H1 (cell line): ENCODE measurements at regions not wholly inside any gene's neighbourhood (a gene's known extent, or its start where the extent isn't known, plus 50 kb on each side); places are given as distances from the start of the nearest gene placed in this dataset.

ENCODE experiments used
- CTCF ChIA-PET: fragments of 300-600 bp; sonication (Branson Sonifier 250); formaldehyde crosslinking; loops from one replicate; lab custom pipeline; 2021; ENCODE audit not compliant: partially characterized antibody; lab: Charles Lee
- POLR2A ChIA-PET: fragments of 300-600 bp; sonication (Branson Sonifier 250); formaldehyde crosslinking; loops from one replicate; lab custom pipeline; 2021; ENCODE audit warnings: inconsistent platforms; ENCODE audit not compliant: partially characterized antibody; lab: Charles Lee
- DNase-seq, 2 experiments: peaks; one replicate each; pipeline versions ENCODE4 v3.0.0 to v3.0.0-alpha.2; 2010 to 2022; ENCODE audit warnings: low spot score in 2 of 2, low read depth in 1 of 2, mixed read lengths in 1 of 2
- FAIRE-seq: peaks from 2 replicates; lab custom pipeline; 2011; peaks lifted over from hg19 to GRCh38; lab: Jason Lieb, UNC
- H2AFZ ChIP-seq: 2 replicates; pipeline ENCODE4 v1.8.1; 2012; ENCODE audit warnings: low read length, inconsistent platforms
- H2AK5ac ChIP-seq: 2 replicates; pipeline ENCODE4 v1.6.1; 2013; ENCODE audit warnings: low read depth, low read length
- H2BK120ac ChIP-seq: replicated peaks from 2 replicates; pipeline ENCODE3; 2013; ENCODE audit warnings: low read depth, low read length, inconsistent platforms
- H2BK12ac ChIP-seq: 2 replicates; pipeline ENCODE4 v1.6.1; 2013; ENCODE audit warnings: low read depth, low read length
- H2BK15ac ChIP-seq: 2 replicates; pipeline ENCODE4 v1.6.1; 2013; ENCODE audit warnings: low read length
- H2BK20ac ChIP-seq: 2 replicates; pipeline ENCODE4 v1.6.1; 2013; ENCODE audit warnings: low read length
- H2BK5ac ChIP-seq: 2 replicates; pipeline ENCODE4 v1.6.1; 2013; ENCODE audit warnings: low read depth, low read length
- H3K14ac ChIP-seq: 2 replicates; pipeline ENCODE4 v1.6.1; 2013; ENCODE audit warnings: inconsistent platforms; ENCODE audit not compliant: insufficient read length
- H3K18ac ChIP-seq: 2 replicates; pipeline ENCODE4 v1.6.1; 2013; ENCODE audit warnings: low read length; ENCODE audit errors: extremely low read depth
- H3K23ac ChIP-seq: 2 replicates; pipeline ENCODE4 v1.6.1; 2013; ENCODE audit warnings: inconsistent platforms; ENCODE audit not compliant: insufficient read length
- H3K23me2 ChIP-seq: 2 replicates; pipeline ENCODE4 v1.6.1; 2013; ENCODE audit warnings: low read depth, low read length
- H3K27ac ChIP-seq: 2 replicates; pipeline ENCODE4 v1.6.1; 2011; ENCODE audit warnings: low read depth, low read length, inconsistent platforms
- H3K27me3 ChIP-seq, 4 experiments: replicated peaks in 1 of 4; 1 replicate in 1 of 4; 2 replicates in 3 of 4; pipeline versions ENCODE4 v1.6.1 to v1.8.1; 2011 to 2013; ENCODE audit warnings: low read length in 3 of 4, mild to moderate bottlenecking in 3 of 4, inconsistent platforms in 2 of 4, mixed read lengths in 2 of 4, moderate library complexity in 1 of 4; ENCODE audit not compliant: control insufficient read depth in 3 of 4, insufficient read depth in 3 of 4; ENCODE audit errors: extremely low read depth in 1 of 4
- H3K36me3 ChIP-seq, 4 experiments: 2 replicates each; pipeline versions ENCODE4 v1.6.1 to v1.8.1; 2011 to 2013; ENCODE audit warnings: mild to moderate bottlenecking in 4 of 4, low read length in 3 of 4, moderate library complexity in 2 of 4, control low read depth in 1 of 4, inconsistent platforms in 1 of 4; ENCODE audit not compliant: insufficient read depth in 4 of 4, control insufficient read depth in 2 of 4
- H3K4ac ChIP-seq: replicated peaks from 2 replicates; pipeline ENCODE3; 2013; ENCODE audit warnings: low read length, low read depth, mixed read lengths, inconsistent platforms; ENCODE audit not compliant: insufficient read length
- H3K4me1 ChIP-seq, 4 experiments: replicated peaks in 1 of 4; 1 replicate in 1 of 4; 2 replicates in 3 of 4; pipeline versions ENCODE4 v1.6.1 to v1.8.1; 2011 to 2013; ENCODE audit warnings: low read length in 3 of 4, inconsistent platforms in 2 of 4, mixed read lengths in 1 of 4; ENCODE audit not compliant: insufficient read depth in 4 of 4, control insufficient read depth in 3 of 4
- H3K4me2 ChIP-seq, 2 experiments: 2 replicates each; pipeline versions ENCODE4 v1.6.1 to v1.8.1; 2011 to 2013; ENCODE audit warnings: low read depth in 2 of 2, low read length in 2 of 2, control low read depth in 1 of 2, inconsistent platforms in 1 of 2, mild to moderate bottlenecking in 1 of 2; ENCODE audit not compliant: insufficient read depth in 1 of 2
- H3K4me3 ChIP-seq, 4 experiments: fragments of 200-600, 300-600 bp in 1 of 4; sonication (generic), shearing (Covaris generic), sonication (Bioruptor Twin) in 1 of 4; 2 replicates each; pipeline versions ENCODE4 v1.5.1 to v1.8.1; 2011 to 2016; ENCODE audit warnings: low read length in 4 of 4, low read depth in 3 of 4, control low read depth in 2 of 4, inconsistent platforms in 2 of 4, mild to moderate bottlenecking in 2 of 4, mixed read lengths in 1 of 4, moderate library complexity in 1 of 4; ENCODE audit not compliant: insufficient read depth in 2 of 4; ENCODE audit errors: extremely low read depth in 1 of 4
- H3K56ac ChIP-seq: replicated peaks from 2 replicates; pipeline ENCODE3; 2013; ENCODE audit warnings: low read depth, mild to moderate bottlenecking, mixed read lengths, low read length, inconsistent platforms; ENCODE audit not compliant: insufficient read length
- H3K79me1 ChIP-seq: 2 replicates; pipeline ENCODE4 v1.6.1; 2013; ENCODE audit warnings: low read depth, low read length, control low read depth
- H3K79me2 ChIP-seq, 2 experiments: 2 replicates each; pipeline versions ENCODE4 v1.6.1 to v1.8.1; 2012 to 2013; ENCODE audit warnings: low read length in 2 of 2, mild to moderate bottlenecking in 2 of 2, inconsistent platforms in 1 of 2; ENCODE audit not compliant: insufficient read depth in 2 of 2, control insufficient read depth in 1 of 2
- H3K9ac ChIP-seq, 4 experiments: replicated peaks in 1 of 4; 1 replicate in 1 of 4; 2 replicates in 3 of 4; pipeline versions ENCODE4 v1.6.1 to v1.8.1; 2011 to 2013; ENCODE audit warnings: low read depth in 3 of 4, low read length in 3 of 4, control low read depth in 2 of 4, mild to moderate bottlenecking in 2 of 4, moderate library complexity in 2 of 4, inconsistent platforms in 1 of 4; ENCODE audit errors: extremely low read depth in 1 of 4
- H3K9me3 ChIP-seq, 2 experiments: 2 replicates each; pipeline versions ENCODE4 v1.6.1 to v1.8.1; 2012 to 2013; ENCODE audit warnings: mild to moderate bottlenecking in 2 of 2, moderate library complexity in 2 of 2, control low read depth in 1 of 2, inconsistent platforms in 1 of 2, low read depth in 1 of 2, low read length in 1 of 2, mixed read lengths in 1 of 2; ENCODE audit not compliant: insufficient read depth in 2 of 2
- H4K20me1 ChIP-seq, 2 experiments: replicated peaks in 1 of 2; 2 replicates each; pipeline versions ENCODE3 to v1.8.1; 2011 to 2013; ENCODE audit warnings: inconsistent platforms in 2 of 2, low read length in 2 of 2, mild to moderate bottlenecking in 1 of 2; ENCODE audit not compliant: insufficient read depth in 2 of 2, control insufficient read depth in 1 of 2
- H4K5ac ChIP-seq: 2 replicates; pipeline ENCODE4 v1.6.1; 2013; ENCODE audit warnings: low read length, low read depth, mixed read lengths, inconsistent platforms; ENCODE audit not compliant: insufficient read length
- H4K8ac ChIP-seq: 2 replicates; pipeline ENCODE4 v1.8.0; 2013; ENCODE audit warnings: mild to moderate bottlenecking, moderate library complexity, low read length, inconsistent platforms; ENCODE audit not compliant: insufficient read depth; ENCODE audit errors: extremely low read depth
- H4K91ac ChIP-seq: replicated peaks from 2 replicates; pipeline ENCODE3; 2013; ENCODE audit warnings: low read length, mixed read lengths, inconsistent platforms; ENCODE audit not compliant: insufficient read length
- ATF3 ChIP-seq: IDR thresholded peaks from 2 replicates; pipeline ENCODE4 v1.6.1; 2011; ENCODE audit warnings: low read depth, mild to moderate bottlenecking, low read length; ENCODE audit not compliant: insufficient read depth
- JUN ChIP-seq: IDR thresholded peaks from 2 replicates; pipeline ENCODE4 v1.6.1; 2011; ENCODE audit warnings: low read depth, mild to moderate bottlenecking, improper control_type of control experiment, low read length
- NANOG ChIP-seq: IDR thresholded peaks from 2 replicates; pipeline ENCODE4 v1.6.1; 2011; ENCODE audit warnings: low read length, low read depth, mild to moderate bottlenecking, inconsistent platforms; ENCODE audit not compliant: insufficient read depth, poor library complexity, severe bottlenecking
- PHF8 ChIP-seq: fragments of 200-600 bp; sonication (generic); conservative IDR thresholded peaks from 2 replicates; pipeline ENCODE4 v1.7.1; 2012; ENCODE audit warnings: low read depth, mild to moderate bottlenecking, inconsistent platforms, low read length, moderate library complexity
- RAD21 ChIP-seq, 2 experiments: IDR thresholded peaks in 1 of 2; conservative IDR thresholded peaks in 1 of 2; 2 replicates each; pipeline ENCODE4 v1.6.1; 2011; ENCODE audit warnings: low read depth in 2 of 2, low read length in 2 of 2, improper control_type of control experiment in 1 of 2, inconsistent platforms in 1 of 2, mild to moderate bottlenecking in 1 of 2, moderate library complexity in 1 of 2
- RBBP5 ChIP-seq: IDR thresholded peaks from 2 replicates; pipeline ENCODE4 v1.7.1; 2012; ENCODE audit warnings: low read depth, mild to moderate bottlenecking, inconsistent platforms, low read length, moderate library complexity, borderline replicate concordance
- TAF1 ChIP-seq: IDR thresholded peaks from 2 replicates; pipeline ENCODE4 v1.6.1; 2011; ENCODE audit warnings: mild to moderate bottlenecking, low read depth, low read length
- WGBS, 2 experiments: shearing (Covaris generic) in 1 of 2; methylation state at CpG; one replicate each; pipeline versions ENCODE4 v1.1.6 to v1.1.7; 2013 to 2015; ENCODE audit warnings: low lambda C conversion rate in 2 of 2, mixed read lengths in 2 of 2, inconsistent platforms in 1 of 2, low coverage in 1 of 2, missing lambda C conversion rate in 1 of 2; ENCODE audit not compliant: insufficient replicate concordance in 2 of 2, insufficient coverage in 1 of 2, insufficient read length in 1 of 2; ENCODE audit errors: extremely low coverage in 1 of 2, missing lambda C conversion rate in 1 of 2; 5-methylcytosine and 5-hydroxymethylcytosine counted together

- no peak overlapping the region for H3K4me2 ChIP-seq
- H2BK5ac ChIP-seq, result no peak overlapping the region
- no peak overlapping the region for H3K23ac ChIP-seq
- no peak overlapping the region for H4K5ac ChIP-seq
- H3K23me2 ChIP-seq, result no peaks in the 10 kb centered on the region
- H2AFZ ChIP-seq, result no peak overlapping the region
- H2BK20ac ChIP-seq, result no peak overlapping the region
- no peak for FAIRE-seq
- no peaks in the 10 kb centered on the region for H3K4me1 ChIP-seq
- no peak overlapping the region for H2BK15ac ChIP-seq
- no peaks in the 10 kb centered on the region for H3K79me1 ChIP-seq
- no peak overlapping the region for H4K8ac ChIP-seq
- no peaks in the 10 kb centered on the region for H4K20me1 ChIP-seq
- no peak overlapping the region for H3K14ac ChIP-seq
- H3K4ac ChIP-seq, result no peak overlapping the region
- H3K56ac ChIP-seq, result no peak overlapping the region
- no peak overlapping the region for H3K18ac ChIP-seq
- no peak overlapping the region for H4K91ac ChIP-seq
- ChIA-PET CTCF (no interaction called here), POLR2A (no interaction called here)
- WGBS, 2 experiments, result 68% methylated on average over 4 of the region's 4 CpGs; no CpG with 5 or more reads in 1 of the 2 experiments
- H3K9ac ChIP-seq, result no peak overlapping the region
- no peaks in the 10 kb centered on the region for H3K27me3 ChIP-seq
- H2BK120ac ChIP-seq, result no peak overlapping the region
- no peak overlapping the region for H2BK12ac ChIP-seq
- H3K36me3 ChIP-seq, result no peaks in the 10 kb centered on the region
- H3K79me2 ChIP-seq, result no peaks in the 10 kb centered on the region
- DNase-seq, result no peak
- no peaks in the 10 kb centered on the region for H3K9me3 ChIP-seq
- H3K27ac ChIP-seq, result no peak overlapping the region
- no peak overlapping the region for H2AK5ac ChIP-seq
- no peak overlapping the region for H3K4me3 ChIP-seq
- TF ChIP-seq RAD21 (IDR thresholded peaks at IDR 0.05 in 1 of 2, conservative IDR thresholded peaks at IDR 0.05 in 1 of 2; ENCODE audit: low read depth in 2 of 2, low read length in 2 of 2) (no peak), RBBP5 (no peak), PHF8 (no peak), JUN (no peak), ATF3 (no peak), NANOG (no peak), TAF1 (no peak)
Observed at GRCh38 chr9:23288545-23288944, 537.5 kb downstream of the ELAVL2 start.
